H1 (cell line): ENCODE measurements at regions not wholly inside any gene's neighbourhood (a gene's known extent, or its start where the extent isn't known, plus 50 kb on each side); places are given as distances from the start of the nearest gene placed in this dataset.

Experiments
- CTCF ChIA-PET: fragments of 300-600 bp; sonication (Branson Sonifier 250); formaldehyde crosslinking; loops from one replicate; lab custom pipeline; 2021; ENCODE audit not compliant: partially characterized antibody; lab: Charles Lee
- POLR2A ChIA-PET: fragments of 300-600 bp; sonication (Branson Sonifier 250); formaldehyde crosslinking; loops from one replicate; lab custom pipeline; 2021; ENCODE audit warnings: inconsistent platforms; ENCODE audit not compliant: partially characterized antibody; lab: Charles Lee
- DNase-seq, 2 experiments: peaks; one replicate each; pipeline versions ENCODE4 v3.0.0 to v3.0.0-alpha.2; 2010 to 2022; ENCODE audit warnings: low spot score in 2 of 2, low read depth in 1 of 2, mixed read lengths in 1 of 2
- FAIRE-seq: peaks from 2 replicates; lab custom pipeline; 2011; peaks lifted over from hg19 to GRCh38; lab: Jason Lieb, UNC
- H2AFZ ChIP-seq: 2 replicates; pipeline ENCODE4 v1.8.1; 2012; ENCODE audit warnings: low read length, inconsistent platforms
- H2AK5ac ChIP-seq: 2 replicates; pipeline ENCODE4 v1.6.1; 2013; ENCODE audit warnings: low read depth, low read length
- H2BK120ac ChIP-seq: replicated peaks from 2 replicates; pipeline ENCODE3; 2013; ENCODE audit warnings: low read depth, low read length, inconsistent platforms
- H2BK12ac ChIP-seq: 2 replicates; pipeline ENCODE4 v1.6.1; 2013; ENCODE audit warnings: low read depth, low read length
- H2BK15ac ChIP-seq: 2 replicates; pipeline ENCODE4 v1.6.1; 2013; ENCODE audit warnings: low read length
- H2BK20ac ChIP-seq: 2 replicates; pipeline ENCODE4 v1.6.1; 2013; ENCODE audit warnings: low read length
- H2BK5ac ChIP-seq: 2 replicates; pipeline ENCODE4 v1.6.1; 2013; ENCODE audit warnings: low read depth, low read length
- H3K14ac ChIP-seq: 2 replicates; pipeline ENCODE4 v1.6.1; 2013; ENCODE audit warnings: inconsistent platforms; ENCODE audit not compliant: insufficient read length
- H3K18ac ChIP-seq: 2 replicates; pipeline ENCODE4 v1.6.1; 2013; ENCODE audit warnings: low read length; ENCODE audit errors: extremely low read depth
- H3K23ac ChIP-seq: 2 replicates; pipeline ENCODE4 v1.6.1; 2013; ENCODE audit warnings: inconsistent platforms; ENCODE audit not compliant: insufficient read length
- H3K23me2 ChIP-seq: 2 replicates; pipeline ENCODE4 v1.6.1; 2013; ENCODE audit warnings: low read depth, low read length
- H3K27ac ChIP-seq: 2 replicates; pipeline ENCODE4 v1.6.1; 2011; ENCODE audit warnings: low read depth, low read length, inconsistent platforms
- H3K27me3 ChIP-seq, 4 experiments: replicated peaks in 1 of 4; 1 replicate in 1 of 4; 2 replicates in 3 of 4; pipeline versions ENCODE4 v1.6.1 to v1.8.1; 2011 to 2013; ENCODE audit warnings: low read length in 3 of 4, mild to moderate bottlenecking in 3 of 4, inconsistent platforms in 2 of 4, mixed read lengths in 2 of 4, moderate library complexity in 1 of 4; ENCODE audit not compliant: control insufficient read depth in 3 of 4, insufficient read depth in 3 of 4; ENCODE audit errors: extremely low read depth in 1 of 4
- H3K36me3 ChIP-seq, 4 experiments: 2 replicates each; pipeline versions ENCODE4 v1.6.1 to v1.8.1; 2011 to 2013; ENCODE audit warnings: mild to moderate bottlenecking in 4 of 4, low read length in 3 of 4, moderate library complexity in 2 of 4, control low read depth in 1 of 4, inconsistent platforms in 1 of 4; ENCODE audit not compliant: insufficient read depth in 4 of 4, control insufficient read depth in 2 of 4
- H3K4ac ChIP-seq: replicated peaks from 2 replicates; pipeline ENCODE3; 2013; ENCODE audit warnings: low read length, low read depth, mixed read lengths, inconsistent platforms; ENCODE audit not compliant: insufficient read length
- H3K4me1 ChIP-seq, 4 experiments: replicated peaks in 1 of 4; 1 replicate in 1 of 4; 2 replicates in 3 of 4; pipeline versions ENCODE4 v1.6.1 to v1.8.1; 2011 to 2013; ENCODE audit warnings: low read length in 3 of 4, inconsistent platforms in 2 of 4, mixed read lengths in 1 of 4; ENCODE audit not compliant: insufficient read depth in 4 of 4, control insufficient read depth in 3 of 4
- H3K4me2 ChIP-seq, 2 experiments: 2 replicates each; pipeline versions ENCODE4 v1.6.1 to v1.8.1; 2011 to 2013; ENCODE audit warnings: low read depth in 2 of 2, low read length in 2 of 2, control low read depth in 1 of 2, inconsistent platforms in 1 of 2, mild to moderate bottlenecking in 1 of 2; ENCODE audit not compliant: insufficient read depth in 1 of 2
- H3K4me3 ChIP-seq, 4 experiments: fragments of 200-600, 300-600 bp in 1 of 4; sonication (generic), shearing (Covaris generic), sonication (Bioruptor Twin) in 1 of 4; 2 replicates each; pipeline versions ENCODE4 v1.5.1 to v1.8.1; 2011 to 2016; ENCODE audit warnings: low read length in 4 of 4, low read depth in 3 of 4, control low read depth in 2 of 4, inconsistent platforms in 2 of 4, mild to moderate bottlenecking in 2 of 4, mixed read lengths in 1 of 4, moderate library complexity in 1 of 4; ENCODE audit not compliant: insufficient read depth in 2 of 4; ENCODE audit errors: extremely low read depth in 1 of 4
- H3K56ac ChIP-seq: replicated peaks from 2 replicates; pipeline ENCODE3; 2013; ENCODE audit warnings: low read depth, mild to moderate bottlenecking, mixed read lengths, low read length, inconsistent platforms; ENCODE audit not compliant: insufficient read length
- H3K79me1 ChIP-seq: 2 replicates; pipeline ENCODE4 v1.6.1; 2013; ENCODE audit warnings: low read depth, low read length, control low read depth
- H3K79me2 ChIP-seq, 2 experiments: 2 replicates each; pipeline versions ENCODE4 v1.6.1 to v1.8.1; 2012 to 2013; ENCODE audit warnings: low read length in 2 of 2, mild to moderate bottlenecking in 2 of 2, inconsistent platforms in 1 of 2; ENCODE audit not compliant: insufficient read depth in 2 of 2, control insufficient read depth in 1 of 2
- H3K9ac ChIP-seq, 4 experiments: replicated peaks in 1 of 4; 1 replicate in 1 of 4; 2 replicates in 3 of 4; pipeline versions ENCODE4 v1.6.1 to v1.8.1; 2011 to 2013; ENCODE audit warnings: low read depth in 3 of 4, low read length in 3 of 4, control low read depth in 2 of 4, mild to moderate bottlenecking in 2 of 4, moderate library complexity in 2 of 4, inconsistent platforms in 1 of 4; ENCODE audit errors: extremely low read depth in 1 of 4
- H3K9me3 ChIP-seq, 2 experiments: 2 replicates each; pipeline versions ENCODE4 v1.6.1 to v1.8.1; 2012 to 2013; ENCODE audit warnings: mild to moderate bottlenecking in 2 of 2, moderate library complexity in 2 of 2, control low read depth in 1 of 2, inconsistent platforms in 1 of 2, low read depth in 1 of 2, low read length in 1 of 2, mixed read lengths in 1 of 2; ENCODE audit not compliant: insufficient read depth in 2 of 2
- H4K20me1 ChIP-seq, 2 experiments: replicated peaks in 1 of 2; 2 replicates each; pipeline versions ENCODE3 to v1.8.1; 2011 to 2013; ENCODE audit warnings: inconsistent platforms in 2 of 2, low read length in 2 of 2, mild to moderate bottlenecking in 1 of 2; ENCODE audit not compliant: insufficient read depth in 2 of 2, control insufficient read depth in 1 of 2
- H4K5ac ChIP-seq: 2 replicates; pipeline ENCODE4 v1.6.1; 2013; ENCODE audit warnings: low read length, low read depth, mixed read lengths, inconsistent platforms; ENCODE audit not compliant: insufficient read length
- H4K8ac ChIP-seq: 2 replicates; pipeline ENCODE4 v1.8.0; 2013; ENCODE audit warnings: mild to moderate bottlenecking, moderate library complexity, low read length, inconsistent platforms; ENCODE audit not compliant: insufficient read depth; ENCODE audit errors: extremely low read depth
- H4K91ac ChIP-seq: replicated peaks from 2 replicates; pipeline ENCODE3; 2013; ENCODE audit warnings: low read length, mixed read lengths, inconsistent platforms; ENCODE audit not compliant: insufficient read length
- CTCF ChIP-seq, 3 experiments: IDR thresholded peaks; 1 replicate in 2 of 3; 2 replicates in 1 of 3; pipeline versions ENCODE4 v1.5.1 to v1.6.1; 2011; ENCODE audit warnings: low read length in 3 of 3, mild to moderate bottlenecking in 3 of 3, inconsistent platforms in 2 of 3, low read depth in 1 of 3, moderate library complexity in 1 of 3; ENCODE audit not compliant: insufficient read depth in 1 of 3; ENCODE audit errors: control extremely low read depth in 1 of 3
- MAX ChIP-seq: IDR thresholded peaks from 2 replicates; pipeline ENCODE4 v1.6.1; 2012; ENCODE audit warnings: inconsistent platforms
- SP2 ChIP-seq: IDR thresholded peaks from 2 replicates; pipeline ENCODE4 v1.6.1; 2012; ENCODE audit warnings: mild to moderate bottlenecking, low read length, inconsistent platforms
- WGBS, 2 experiments: shearing (Covaris generic) in 1 of 2; methylation state at CpG; one replicate each; pipeline versions ENCODE4 v1.1.6 to v1.1.7; 2013 to 2015; ENCODE audit warnings: low lambda C conversion rate in 2 of 2, mixed read lengths in 2 of 2, inconsistent platforms in 1 of 2, low coverage in 1 of 2, missing lambda C conversion rate in 1 of 2; ENCODE audit not compliant: insufficient replicate concordance in 2 of 2, insufficient coverage in 1 of 2, insufficient read length in 1 of 2; ENCODE audit errors: extremely low coverage in 1 of 2, missing lambda C conversion rate in 1 of 2; 5-methylcytosine and 5-hydroxymethylcytosine counted together

GRCh38 chr3:139772539-139773500, 95.0 kb upstream of the NMNAT3 start:
- Histone ChIP-seq H3K27me3 (no peaks in the 10 kb centered on the region), H3K4me3 (no peak overlapping the region), H3K27ac (no peak overlapping the region), H3K79me2 (no peaks in the 10 kb centered on the region), H3K23ac (no peak overlapping the region), H4K8ac (no peak overlapping the region), H4K20me1 (no peaks in the 10 kb centered on the region), H2BK15ac (no peak overlapping the region), H3K4me1 (peaks cover 3 to 10% (median 6%) of the 10 kb centered on the region in 4 experiments; a peak in 6 of 7 replicates), H2BK20ac (no peak overlapping the region), H3K79me1 (no peaks in the 10 kb centered on the region), H3K23me2 (0 out of 2 replicates have a peak, but pooled peaks cover 2% of the 10 kb centered on the region), H2AFZ (no peak overlapping the region), H4K5ac (no peak overlapping the region), H3K9me3 (no peaks in the 10 kb centered on the region), H3K36me3 (no peaks in the 10 kb centered on the region), H3K14ac (no peak overlapping the region), H2BK12ac (no peak overlapping the region), H4K91ac (no peak overlapping the region), H3K18ac (no peak overlapping the region), H3K4ac (no peak overlapping the region), H2BK120ac (no peak overlapping the region), H3K56ac (no peak overlapping the region), H2BK5ac (no peak overlapping the region), H3K4me2 (no peak overlapping the region), H2AK5ac (no peak overlapping the region; the same call in 1 of the 2 replicates), H3K9ac (no peak overlapping the region)
- 87% methylated on average over 7 of the region's 7 CpGs; no CpG with 5 or more reads in 1 of the 2 experiments for WGBS, 2 experiments
- ChIA-PET CTCF (interaction anchor here (0.8 to 2.0 kb wide), 9 partner anchors 9 to 172 kb away, joined by 3 to 11 read pairs (median 4); no protein-coding TSS in a partner anchor), POLR2A (no interaction called here)
- DNase-seq (no peak), FAIRE-seq (no peak)
- TF ChIP-seq SP2 (no peak), CTCF (IDR thresholded peaks at IDR 0.05; ENCODE audit: control extremely low read depth in 1 of 3, insufficient read depth in 1 of 3, low read depth in 1 of 3, low read length in 3 of 3) (peak in 1 of 3 experiments; percentile 7; a peak in 1 of 4 replicates), MAX (no peak)
